GM19463 (cell line): ENCODE measurements at regions not wholly inside any gene's neighbourhood (a gene's known extent, or its start where the extent isn't known, plus 50 kb on each side); places are given as distances from the start of the nearest gene placed in this dataset.

Source experiments
- ATAC-seq: cut with Tn5 transposase; IDR thresholded peaks from one replicate; pipeline ENCODE4 v1.9.1; 2021; ENCODE audit warnings: mild to moderate bottlenecking, moderate library complexity; ENCODE audit not compliant: unreplicated experiment

- no peak for ATAC-seq
These were observed 487.7 kb upstream of the BTBD3 start for GRCh38 chr20:11429889-11430519.

GRCh38 chr20:11430652-11431051 lies 487.0 kb upstream of the BTBD3 start:
- no peak for ATAC-seq

GRCh38 chr20:11431621-11432020 lies 486.1 kb upstream of the BTBD3 start:
- ATAC-seq = no peak

GRCh38 chr20:11432407-11432806 lies 485.3 kb upstream of the BTBD3 start:
- no peak for ATAC-seq

- ATAC-seq = no peak
These were observed 481.4 kb upstream of the BTBD3 start for GRCh38 chr20:11436113-11436905.

- no peak for ATAC-seq
These were observed 480.6 kb upstream of the BTBD3 start for GRCh38 chr20:11437090-11437489.

GRCh38 chr20:11437611-11438380 lies 479.9 kb upstream of the BTBD3 start:
- ATAC-seq = no peak

- no peak for ATAC-seq
These were observed 479.3 kb upstream of the BTBD3 start for GRCh38 chr20:11438412-11438811.

GRCh38 chr20:11443382-11444119 lies 474.1 kb upstream of the BTBD3 start:
- ATAC-seq = no peak

- no peak for ATAC-seq
These were observed 472.5 kb upstream of the BTBD3 start for GRCh38 chr20:11445161-11445560.

GRCh38 chr20:11445891-11446290 lies 471.8 kb upstream of the BTBD3 start:
- ATAC-seq = no peak

- no peak for ATAC-seq
These were observed 470.2 kb upstream of the BTBD3 start for GRCh38 chr20:11447371-11448100.

- no peak for ATAC-seq
These were observed 469.1 kb upstream of the BTBD3 start for GRCh38 chr20:11448554-11448953.

- ATAC-seq = no peak
These were observed 465.9 kb upstream of the BTBD3 start for GRCh38 chr20:11451793-11452291.

GRCh38 chr20:11452326-11452725 lies 465.4 kb upstream of the BTBD3 start:
- no peak for ATAC-seq

- no peak for ATAC-seq
These were observed 464.3 kb upstream of the BTBD3 start for GRCh38 chr20:11453430-11453829.

- ATAC-seq = peak; percentile 51
These were observed 462.5 kb upstream of the BTBD3 start for GRCh38 chr20:11454966-11455799.

GRCh38 chr20:11457488-11457887 lies 460.2 kb upstream of the BTBD3 start:
- ATAC-seq = no peak
